ENCODE measurements at regions not wholly inside any gene's neighbourhood (a gene's known extent, or its start where the extent isn't known, plus 50 kb on each side); places are given as distances from the start of the nearest gene placed in this dataset.

DNA sequence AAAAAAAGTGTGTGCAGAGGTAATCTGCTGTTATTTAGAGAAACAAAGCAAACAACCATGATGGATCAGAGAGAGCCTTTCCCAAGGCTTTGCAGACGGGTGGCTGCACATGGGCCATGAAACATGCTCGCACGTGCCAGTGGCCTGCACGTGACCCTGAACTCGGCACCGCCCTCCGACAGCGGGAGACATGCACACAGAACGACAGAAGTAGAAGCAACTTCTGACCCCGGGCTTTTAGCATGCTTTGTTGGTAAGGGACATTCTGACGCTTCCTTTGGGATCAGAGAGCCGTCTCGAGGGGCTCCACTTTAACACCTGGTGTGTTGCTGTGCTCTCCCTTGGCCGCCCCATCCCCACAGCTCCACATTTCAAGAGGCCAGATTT lies 112.5 kb downstream of the KCNF1 start:
- H3K36me3 ChIP-seq (ENCODE audit: control insufficient read depth in 2 of 4, insufficient read depth in 4 of 4, low read length in 3 of 4) = no peaks in the 10 kb centered on the region
- H3K23me2 ChIP-seq (ENCODE audit: low read depth, low read length) = no peaks in the 10 kb centered on the region
- no peaks in the 10 kb centered on the region for H3K79me2 ChIP-seq (ENCODE audit: control insufficient read depth in 1 of 2, insufficient read depth in 2 of 2, low read length in 2 of 2)
- H3K79me1 ChIP-seq (ENCODE audit: low read depth, low read length) = no peaks in the 10 kb centered on the region
- no peak overlapping the region for H3K9ac ChIP-seq (replicated peaks in 1 of 4; ENCODE audit: extremely low read depth in 1 of 4, low read depth in 3 of 4, low read length in 3 of 4)
- H3K4ac ChIP-seq (replicated peaks; ENCODE audit: insufficient read length, low read depth, low read length) = no peak overlapping the region
- no peak overlapping the region for H4K5ac ChIP-seq (ENCODE audit: insufficient read length, low read depth, low read length)
- FAIRE-seq (no peak), DNase-seq (ENCODE audit: low read depth in 1 of 2, low spot score in 2 of 2) (peak in 1 of 2 experiments; percentile 41)
- no peak overlapping the region for H2AFZ ChIP-seq (ENCODE audit: low read length)
- no peak overlapping the region for H2AK5ac ChIP-seq (ENCODE audit: low read depth, low read length)
- no peaks in the 10 kb centered on the region for H3K9me3 ChIP-seq (ENCODE audit: insufficient read depth in 2 of 2, low read depth in 1 of 2, low read length in 1 of 2)
- no peak overlapping the region for H3K4me2 ChIP-seq (ENCODE audit: insufficient read depth in 1 of 2, low read depth in 2 of 2, low read length in 2 of 2)
- H4K20me1 ChIP-seq (replicated peaks in 1 of 2; ENCODE audit: control insufficient read depth in 1 of 2, insufficient read depth in 2 of 2, low read length in 2 of 2) = no peaks in the 10 kb centered on the region
- CTCF ChIA-PET (ENCODE audit: partially characterized antibody) = interaction anchor here (0.6 to 1.3 kb wide), 3 partner anchors 58 to 150 kb away, joined by 3 to 4 read pairs (median 3); no protein-coding TSS in a partner anchor
- no peak overlapping the region for H4K91ac ChIP-seq (replicated peaks; ENCODE audit: insufficient read length, low read length)
- H2BK15ac ChIP-seq (ENCODE audit: low read length) = no peak overlapping the region
- TF ChIP-seq, protein P1, sequence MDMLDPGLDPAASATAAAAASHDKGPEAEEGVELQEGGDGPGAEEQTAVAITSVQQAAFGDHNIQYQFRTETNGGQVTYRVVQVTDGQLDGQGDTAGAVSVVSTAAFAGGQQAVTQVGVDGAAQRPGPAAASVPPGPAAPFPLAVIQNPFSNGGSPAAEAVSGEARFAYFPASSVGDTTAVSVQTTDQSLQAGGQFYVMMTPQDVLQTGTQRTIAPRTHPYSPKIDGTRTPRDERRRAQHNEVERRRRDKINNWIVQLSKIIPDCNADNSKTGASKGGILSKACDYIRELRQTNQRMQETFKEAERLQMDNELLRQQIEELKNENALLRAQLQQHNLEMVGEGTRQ (IDR thresholded peaks at IDR 0.05; ENCODE audit: low read length) = no peak
- TF ChIP-seq KDM5A (IDR thresholded peaks at IDR 0.05; ENCODE audit: low read length) = no peak
- TF ChIP-seq SP2 (IDR thresholded peaks at IDR 0.05; ENCODE audit: low read length) = no peak
- no peak for TF ChIP-seq FOSL1 (IDR thresholded peaks at IDR 0.05; ENCODE audit: insufficient read depth, low read depth, low read length)
- no peak overlapping the region for H2BK5ac ChIP-seq (ENCODE audit: low read depth, low read length)
- no peak overlapping the region for H2BK120ac ChIP-seq (replicated peaks; ENCODE audit: low read depth, low read length)
- no peak overlapping the region for H3K23ac ChIP-seq (ENCODE audit: insufficient read length)
- no peak overlapping the region for H2BK12ac ChIP-seq (ENCODE audit: low read depth, low read length)
- H3K56ac ChIP-seq (replicated peaks; ENCODE audit: insufficient read length, low read depth, low read length) = no peak overlapping the region
- no peak overlapping the region for H3K27ac ChIP-seq (ENCODE audit: low read depth, low read length)
- H3K27me3 ChIP-seq (replicated peaks in 1 of 4; ENCODE audit: control insufficient read depth in 3 of 4, extremely low read depth in 1 of 4, insufficient read depth in 3 of 4, low read length in 3 of 4) = no peaks in the 10 kb centered on the region
- POLR2A ChIA-PET (ENCODE audit: partially characterized antibody) = interaction anchor here (0.5 kb wide), 1 partner anchor 36 kb away, joined by 4 read pairs; no protein-coding TSS in a partner anchor
- H3K14ac ChIP-seq (ENCODE audit: insufficient read length) = no peak overlapping the region
- no peak overlapping the region for H2BK20ac ChIP-seq (ENCODE audit: low read length)
- no peak overlapping the region for H4K8ac ChIP-seq (ENCODE audit: extremely low read depth, insufficient read depth, low read length)
- 86% methylated on average over 14 of the region's 14 CpGs; no CpG with 5 or more reads in 1 of the 2 experiments for WGBS, 2 experiments (ENCODE audit: extremely low coverage in 1 of 2, insufficient coverage in 1 of 2, insufficient read length in 1 of 2, insufficient replicate concordance in 2 of 2, low coverage in 1 of 2, low lambda C conversion rate in 2 of 2, missing lambda C conversion rate in 1 of 2)
- no peak overlapping the region for H3K18ac ChIP-seq (ENCODE audit: extremely low read depth, low read length)
- peaks cover 0 to 3% (median 1%) of the 10 kb centered on the region in 4 experiments; a peak in 3 of 7 replicates for H3K4me1 ChIP-seq (replicated peaks in 1 of 4; ENCODE audit: control insufficient read depth in 3 of 4, insufficient read depth in 4 of 4, low read length in 3 of 4)
- no peak overlapping the region for H3K4me3 ChIP-seq (ENCODE audit: extremely low read depth in 1 of 4, insufficient read depth in 2 of 4, low read depth in 3 of 4, low read length in 4 of 4)

Data from H1 (cell line).